ENCODE measurements at regions not wholly inside any gene's neighbourhood (a gene's known extent, or its start where the extent isn't known, plus 50 kb on each side); places are given as distances from the start of the nearest gene placed in this dataset.

DNA sequence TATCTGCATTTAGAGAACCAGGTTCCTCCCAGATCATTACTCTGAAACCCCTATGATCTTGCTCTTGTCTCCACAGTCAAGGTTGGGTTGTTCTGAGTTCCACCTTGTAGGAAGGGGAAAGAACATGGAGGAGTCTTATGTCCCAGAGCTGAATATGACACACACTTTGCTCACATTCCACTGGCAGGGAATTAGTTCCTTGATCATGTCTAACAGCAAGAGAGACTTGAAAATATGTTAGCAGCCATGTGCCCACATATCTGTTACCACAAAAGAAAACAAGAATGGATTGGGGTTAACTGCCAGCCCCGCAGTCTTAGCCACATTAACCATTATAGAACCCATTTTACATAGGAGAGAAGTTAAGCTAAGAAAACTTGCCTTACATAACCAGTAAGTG lies 71.1 kb upstream of the MDM1 start:
- Histone ChIP-seq H3K27ac (no peak overlapping the region), H3K4me1 (peaks cover 8 to 39% (median 15%) of the 10 kb centered on the region in 10 experiments), H3K36me3 (no peaks in the 10 kb centered on the region), H3K9me3 (replicated peaks in 1 of 11) (peaks cover 0 to 18% (median 0%) of the 10 kb centered on the region in 11 experiments; a peak in 5 of 22 replicates), H3K4me3 (no peak overlapping the region), H3K4me2 (no peak overlapping the region), H4K20me1 (no peaks in the 10 kb centered on the region), H3K9ac (no peak overlapping the region), H3K27me3 (no peaks in the 10 kb centered on the region)
- no peak for TF ChIP-seq Cebpa-rat (IDR thresholded peaks at IDR 0.05)

GRCh38 chr12:68403711-68404110 lies 71.5 kb upstream of the MDM1 start:
- Histone ChIP-seq H3K4me2 (no peak overlapping the region), H4K20me1 (no peaks in the 10 kb centered on the region), H3K36me3 (no peaks in the 10 kb centered on the region), H3K9ac (no peak overlapping the region), H3K27ac (no peak overlapping the region), H3K27me3 (no peaks in the 10 kb centered on the region), H3K4me1 (peaks cover 8 to 39% (median 15%) of the 10 kb centered on the region in 10 experiments), H3K9me3 (replicated peaks in 1 of 11) (peaks cover 0 to 17% (median 0%) of the 10 kb centered on the region in 11 experiments; a peak in 5 of 22 replicates), H3K4me3 (no peak overlapping the region)
- TF ChIP-seq Cebpa-rat (IDR thresholded peaks at IDR 0.05): no peak

GRCh38 chr12:68405343-68405781 lies 73.2 kb upstream of the MDM1 start:
- Histone ChIP-seq H3K4me2 (peak overlapping the region; percentile 3 to 72 (median 50)), H3K4me3 (no peak overlapping the region), H3K9me3 (replicated peaks in 1 of 11) (peaks cover 0 to 12% (median 0%) of the 10 kb centered on the region in 11 experiments; a peak in 3 of 22 replicates), H4K20me1 (no peaks in the 10 kb centered on the region), H3K27me3 (no peaks in the 10 kb centered on the region), H3K36me3 (no peaks in the 10 kb centered on the region), H3K4me1 (peaks cover 8 to 39% (median 15%) of the 10 kb centered on the region in 10 experiments), H3K27ac (0 out of 22 replicates have a peak overlapping the region, but pooled peaks of 1 of the 11 experiments have one; percentile 32), H3K9ac (peak overlapping the region in 1 of 11 experiments; percentile 17; a peak in 1 of 22 replicates)
- TF ChIP-seq Cebpa-rat (IDR thresholded peaks at IDR 0.05): no peak

DNA sequence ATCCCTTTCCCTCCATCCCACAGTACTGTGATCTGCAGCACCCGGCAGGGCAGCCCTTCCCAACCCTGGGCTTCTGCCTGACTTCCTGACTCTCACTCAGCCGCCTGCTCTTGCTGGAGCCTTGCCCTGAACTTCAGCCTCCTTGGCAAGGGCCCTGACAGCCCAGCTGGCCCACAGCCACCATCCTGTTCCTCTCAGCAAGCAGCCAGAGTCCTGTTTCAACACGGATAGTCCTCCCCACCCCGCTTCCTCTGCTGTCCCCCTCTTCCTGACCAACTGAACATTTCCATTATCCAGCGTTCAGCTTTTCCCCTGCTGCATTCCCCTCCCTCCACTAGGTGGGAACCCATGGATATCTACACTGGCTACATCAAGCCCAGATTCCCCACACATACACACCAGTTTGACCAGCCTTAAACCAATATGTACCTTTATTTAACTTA lies 74.0 kb upstream of the MDM1 start:
- H3K27ac ChIP-seq: peak overlapping the region in 2 of 11 experiments; percentile 4 to 32; a peak in 3 of 22 replicates
- H3K9ac ChIP-seq: no peak overlapping the region
- H3K36me3 ChIP-seq: no peaks in the 10 kb centered on the region
- H3K4me3 ChIP-seq: no peak overlapping the region
- no peak for TF ChIP-seq Cebpa-rat (IDR thresholded peaks at IDR 0.05)
- H3K27me3 ChIP-seq: no peaks in the 10 kb centered on the region
- H4K20me1 ChIP-seq: no peaks in the 10 kb centered on the region
- peak overlapping the region in 10 of 11 experiments; percentile 3 to 72 (median 48); a peak in 17 of 22 replicates for H3K4me2 ChIP-seq
- peaks cover 0 to 11% (median 0%) of the 10 kb centered on the region in 11 experiments; a peak in 3 of 22 replicates for H3K9me3 ChIP-seq (replicated peaks in 1 of 11)
- H3K4me1 ChIP-seq: peaks cover 9 to 46% (median 17%) of the 10 kb centered on the region in 10 experiments

DNA sequence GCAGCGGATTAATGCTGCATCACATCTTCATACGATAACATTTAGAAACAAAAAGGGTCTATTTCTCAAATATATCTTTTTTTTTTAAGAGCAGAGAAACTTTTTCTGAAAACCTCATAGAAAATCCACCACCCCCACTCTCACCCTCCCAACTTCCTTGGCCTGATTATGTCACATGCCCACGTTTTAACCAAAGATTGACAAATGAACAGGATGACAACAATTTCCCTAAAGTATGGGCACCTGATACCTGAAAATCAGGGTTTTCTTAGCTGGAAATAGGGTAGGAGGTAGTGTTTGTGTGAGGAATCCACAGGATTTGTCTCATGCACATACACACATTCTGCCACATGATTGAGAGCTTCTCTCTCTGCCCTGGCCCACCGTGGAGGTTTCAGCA lies 74.7 kb upstream of the MDM1 start:
- no peaks in the 10 kb centered on the region for H3K27me3 ChIP-seq
- H3K9ac ChIP-seq: no peak overlapping the region
- H4K20me1 ChIP-seq: no peaks in the 10 kb centered on the region
- no peak overlapping the region for H3K4me3 ChIP-seq
- peaks cover 14 to 54% (median 21%) of the 10 kb centered on the region in 10 experiments for H3K4me1 ChIP-seq
- no peaks in the 10 kb centered on the region for H3K36me3 ChIP-seq
- H3K9me3 ChIP-seq (replicated peaks in 1 of 11): peaks cover 0 to 5% (median 0%) of the 10 kb centered on the region in 11 experiments; a peak in 2 of 22 replicates
- H3K4me2 ChIP-seq: peak overlapping the region in 2 of 11 experiments; percentile 67 to 72; a peak in 3 of 22 replicates
- no peak overlapping the region for H3K27ac ChIP-seq
- no peak for TF ChIP-seq Cebpa-rat (IDR thresholded peaks at IDR 0.05)

DNA sequence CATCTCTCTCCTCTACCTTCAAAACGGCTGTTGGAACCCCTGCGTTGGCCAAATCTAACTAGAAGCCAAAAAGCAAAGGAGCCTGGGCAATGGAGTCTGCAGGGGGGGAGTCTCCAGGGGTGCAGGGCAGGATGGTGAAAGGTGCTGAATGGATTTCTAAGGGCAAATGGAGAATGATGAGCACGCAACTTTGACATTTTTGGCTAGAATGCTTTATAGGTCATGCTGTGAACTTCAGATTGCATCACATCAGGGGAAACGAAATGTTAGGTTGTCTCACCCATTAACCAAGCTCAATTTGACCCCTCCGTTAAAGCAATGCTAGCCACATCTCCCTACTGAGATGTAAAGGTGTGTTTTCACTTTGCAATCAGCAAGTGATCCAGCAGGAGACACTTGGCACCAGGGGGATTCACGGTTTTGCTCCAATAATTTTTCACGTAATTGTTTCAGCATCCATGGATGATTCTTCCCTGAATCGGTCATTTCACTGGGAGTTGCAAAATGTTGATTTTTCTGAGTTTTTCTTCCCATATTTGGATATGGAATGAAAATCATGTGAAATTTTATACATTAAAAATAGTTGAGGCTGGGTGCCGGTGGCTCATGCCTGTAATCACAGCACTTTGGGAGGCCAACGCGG lies 78.0 kb upstream of the MDM1 start:
- Histone ChIP-seq H3K36me3 (no peaks in the 10 kb centered on the region), H3K27ac (no peak overlapping the region), H3K27me3 (no peaks in the 10 kb centered on the region), H3K4me2 (no peak overlapping the region), H3K4me1 (peaks cover 11 to 47% (median 18%) of the 10 kb centered on the region in 10 experiments), H3K9ac (no peak overlapping the region), H4K20me1 (no peaks in the 10 kb centered on the region), H3K4me3 (no peak overlapping the region), H3K9me3 (replicated peaks in 1 of 11) (peaks cover 0 to 7% (median 0%) of the 10 kb centered on the region in 11 experiments; a peak in 1 of 22 replicates)
- no peak for TF ChIP-seq Cebpa-rat (IDR thresholded peaks at IDR 0.05)

GRCh38 chr12:68411371-68411770 lies 79.2 kb upstream of the MDM1 start:
- no peak for TF ChIP-seq Cebpa-rat (IDR thresholded peaks at IDR 0.05)
- H3K4me2 ChIP-seq: peak overlapping the region in 6 of 11 experiments; percentile 1 to 32 (median 12); a peak in 3 of 22 replicates
- no peak overlapping the region for H3K27ac ChIP-seq

DNA sequence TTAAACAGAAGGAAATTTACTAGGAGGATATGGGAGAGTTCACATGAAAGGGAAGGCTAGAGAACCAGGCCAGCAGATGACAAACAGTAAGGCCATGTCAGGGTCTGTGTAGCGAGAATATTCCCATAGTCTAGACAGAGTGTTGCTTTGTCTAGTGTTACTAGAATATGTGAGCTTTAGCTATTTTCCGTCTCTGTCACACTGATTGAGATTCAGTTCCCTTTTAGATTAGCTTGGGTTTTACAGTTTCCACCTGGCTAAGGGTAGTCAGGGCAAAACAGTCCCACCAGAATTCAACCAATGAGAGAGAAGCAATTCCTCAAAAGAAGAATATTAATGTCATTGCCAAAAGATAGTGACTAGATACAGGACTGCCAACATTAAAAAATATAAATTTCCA lies 82.8 kb upstream of the MDM1 start:
- Histone ChIP-seq H3K4me2 (peak overlapping the region in 1 of 11 experiments; percentile 9; a peak in 1 of 22 replicates), H3K27ac (no peak overlapping the region), H4K20me1 (no peaks in the 10 kb centered on the region), H3K36me3 (no peaks in the 10 kb centered on the region), H3K9ac (no peak overlapping the region), H3K4me1 (peaks cover 0 to 31% (median 6%) of the 10 kb centered on the region in 10 experiments; a peak in 10 of 20 replicates), H3K9me3 (replicated peaks in 1 of 11) (peaks cover 0 to 23% (median 14%) of the 10 kb centered on the region in 11 experiments; a peak in 14 of 22 replicates), H3K27me3 (no peaks in the 10 kb centered on the region), H3K4me3 (no peak overlapping the region)
- TF ChIP-seq Cebpa-rat (IDR thresholded peaks at IDR 0.05): no peak

More at GRCh38 chr12:68411371-68411770, 79.2 kb upstream of the MDM1 start:
- H3K9ac ChIP-seq: no peak overlapping the region
- peaks cover 0 to 7% (median 0%) of the 10 kb centered on the region in 11 experiments; a peak in 3 of 22 replicates for H3K9me3 ChIP-seq (replicated peaks in 1 of 11)
- H3K4me1 ChIP-seq: peaks cover 0 to 35% (median 7%) of the 10 kb centered on the region in 10 experiments; a peak in 14 of 20 replicates
- no peaks in the 10 kb centered on the region for H3K27me3 ChIP-seq
- no peak overlapping the region for H3K4me3 ChIP-seq
- no peaks in the 10 kb centered on the region for H3K36me3 ChIP-seq
- H4K20me1 ChIP-seq: no peaks in the 10 kb centered on the region

- no peak overlapping the region for H3K9ac ChIP-seq
- H4K20me1 ChIP-seq: no peaks in the 10 kb centered on the region
- H3K4me3 ChIP-seq: no peak overlapping the region
- H3K27me3 ChIP-seq: no peaks in the 10 kb centered on the region
- TF ChIP-seq Cebpa-rat (IDR thresholded peaks at IDR 0.05): no peak
- no peaks in the 10 kb centered on the region for H3K36me3 ChIP-seq
- no peak overlapping the region for H3K27ac ChIP-seq
- peaks cover 0 to 23% (median 14%) of the 10 kb centered on the region in 11 experiments; a peak in 14 of 22 replicates for H3K9me3 ChIP-seq (replicated peaks in 1 of 11)
- H3K4me1 ChIP-seq: peaks cover 0 to 22% (median 2%) of the 10 kb centered on the region in 10 experiments; a peak in 10 of 20 replicates
- H3K4me2 ChIP-seq: no peak overlapping the region
Measured at GRCh38 chr12:68416350-68416749, 84.2 kb upstream of the MDM1 start.
